NCI-H146 (cell line): ENCODE measurements at regions not wholly inside any gene's neighbourhood (a gene's known extent, or its start where the extent isn't known, plus 50 kb on each side); places are given as distances from the start of the nearest gene placed in this dataset.

ENCODE experiments used
- DNase-seq: peaks from one replicate; lab custom pipeline; 2025; lab: John Stamatoyannopoulos, UW

GRCh38 chr9:89655990-89656657 is 51.3 kb downstream of the GADD45G start:
- DNase-seq: no peak

- DNase-seq: no peak
Observed at GRCh38 chr9:89657295-89657694, 52.5 kb downstream of the GADD45G start.

- DNase-seq: no peak
Observed at GRCh38 chr9:89657765-89658164, 53.0 kb downstream of the GADD45G start.

GRCh38 chr9:89658401-89658800 is 53.6 kb downstream of the GADD45G start:
- DNase-seq: no peak

- DNase-seq: no peak
Observed at GRCh38 chr9:89658931-89659330, 54.1 kb downstream of the GADD45G start.

GRCh38 chr9:89659473-89659872 is 54.7 kb downstream of the GADD45G start:
- no peak for DNase-seq

- no peak for DNase-seq
Observed at GRCh38 chr9:89659891-89660685, 55.3 kb downstream of the GADD45G start.

GRCh38 chr9:89661391-89661949 is 56.7 kb downstream of the GADD45G start:
- DNase-seq: peak; percentile 57

- DNase-seq: peak; percentile 97
Observed at GRCh38 chr9:89661956-89662717, 57.3 kb downstream of the GADD45G start.

- peak; percentile 57 for DNase-seq
Observed at GRCh38 chr9:89662718-89663613, 58.2 kb downstream of the GADD45G start.

GRCh38 chr9:89663614-89663970 is 58.8 kb downstream of the GADD45G start:
- no peak for DNase-seq

- no peak for DNase-seq
Observed at GRCh38 chr9:89664010-89664409, 59.2 kb downstream of the GADD45G start.

GRCh38 chr9:89664896-89665329 is 60.1 kb downstream of the GADD45G start:
- peak; percentile 36 for DNase-seq

- no peak for DNase-seq
Observed at GRCh38 chr9:89666364-89666763, 61.6 kb downstream of the GADD45G start.

- DNase-seq: no peak
Observed at GRCh38 chr9:89666950-89667349, 62.1 kb downstream of the GADD45G start.

GRCh38 chr9:89667726-89668125 is 62.9 kb downstream of the GADD45G start:
- peak; percentile 88 for DNase-seq

GRCh38 chr9:89668216-89668865 is 63.5 kb downstream of the GADD45G start:
- DNase-seq: peak; percentile 46

- no peak for DNase-seq
Observed at GRCh38 chr9:89668866-89669246, 64.0 kb downstream of the GADD45G start.

- DNase-seq: no peak
Observed at GRCh38 chr9:89669361-89669842, 64.6 kb downstream of the GADD45G start.

GRCh38 chr9:89670114-89670513 is 65.3 kb downstream of the GADD45G start:
- DNase-seq: no peak
